Ovary (tissue), 3 donors: ENCODE measurements at regions not wholly inside any gene's neighbourhood (a gene's known extent, or its start where the extent isn't known, plus 50 kb on each side); places are given as distances from the start of the nearest gene placed in this dataset.

Experiments
- CTCF ChIP-seq, 3 donors: fragments of 450-650 bp in 2 of 3; fragments of 200-600 bp in 1 of 3; IDR thresholded peaks; one replicate each; pipeline versions ENCODE4 v1.5.1 to v1.8.0; 2016 to 2022; ENCODE audit warnings: antibody characterized with exemption in 3 of 3, mild to moderate bottlenecking in 1 of 3
- EP300 ChIP-seq: sonication (generic); formaldehyde crosslinking; IDR thresholded peaks from one replicate; pipeline ENCODE4 v1.6.1; 2017; ENCODE audit warnings: antibody characterized with exemption
- donor health status: DM: no; HTN: no; CAD: no.

- TF ChIP-seq CTCF (IDR thresholded peaks at IDR 0.05), result no peak
- TF ChIP-seq EP300, result no peak
Observed at GRCh38 chr1:232511172-232511571, 118.8 kb downstream of the SIPA1L2 start.
